Epithelial cell of esophagus (primary cell): ENCODE measurements at regions not wholly inside any gene's neighbourhood (a gene's known extent, or its start where the extent isn't known, plus 50 kb on each side); places are given as distances from the start of the nearest gene placed in this dataset.
"Not testable (repeated sequence)": the region's sequence is repeated elsewhere in the genome, so short reads cannot be mapped to it uniquely, and the experiment has no call there.

Experiments used
- DNase-seq: peaks from one replicate; pipeline ENCODE4 v3.0.0; 2010; ENCODE audit warnings: low read depth
- H3K4me3 ChIP-seq: 2 replicates; pipeline ENCODE4 v1.5.1; 2011; ENCODE audit warnings: mild to moderate bottlenecking, low read length, control low read depth
- CTCF ChIP-seq: IDR thresholded peaks from 2 replicates; pipeline ENCODE4 v1.5.1; 2011; ENCODE audit warnings: low read depth, mild to moderate bottlenecking, low read length, control low read depth, inconsistent platforms; ENCODE audit not compliant: insufficient read depth; ENCODE audit errors: missing control alignments

DNA sequence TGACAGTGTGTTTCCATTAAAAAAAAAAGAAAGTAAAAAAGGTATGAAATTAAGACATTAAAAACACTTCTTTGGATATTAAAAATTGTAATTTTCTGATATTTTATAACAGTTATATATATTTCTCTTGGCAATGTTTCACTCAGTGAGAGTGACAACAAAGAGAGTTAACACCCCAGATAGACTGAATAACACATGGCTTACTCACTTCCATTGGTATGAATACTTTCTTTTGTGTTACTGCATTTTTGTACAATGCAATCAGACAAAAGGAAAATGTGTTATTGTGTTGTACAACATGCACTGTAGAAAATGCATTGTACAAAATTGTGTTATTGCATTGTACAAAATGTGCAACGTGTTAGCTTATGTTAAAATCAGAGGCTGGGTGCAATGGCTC lies 676.6 kb upstream of the AMELY start:
- not testable (repeated sequence) for DNase-seq

GRCh38 chrY:7562541-7562940 lies 651.0 kb upstream of the AMELY start:
- H3K4me3 ChIP-seq = no peak overlapping the region
- peak; percentile 70 for DNase-seq
- no peak for TF ChIP-seq CTCF

More for the DNA sequence above, 676.6 kb upstream of the AMELY start:
- H3K4me3 ChIP-seq = not testable (repeated sequence)

DNA sequence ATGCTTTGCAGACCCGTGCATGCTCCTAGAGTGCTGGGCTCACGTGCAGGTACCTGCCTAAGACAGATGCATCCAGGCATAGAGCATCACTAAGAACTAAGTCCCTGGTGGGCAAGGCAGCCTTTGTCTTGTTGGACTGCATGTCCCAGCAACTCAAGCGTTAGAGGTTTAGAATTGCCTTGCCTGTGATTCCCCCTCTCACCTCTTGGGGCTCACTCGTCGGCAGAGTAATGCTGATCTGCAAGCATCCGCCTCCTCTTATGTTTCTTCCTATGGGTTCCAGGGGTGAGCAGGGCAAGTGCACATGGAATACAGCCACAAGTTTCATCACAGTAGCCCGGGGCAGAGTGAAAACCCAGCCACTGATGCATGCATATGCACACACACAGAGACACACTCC lies 646.1 kb upstream of the AMELY start:
- no peak overlapping the region for H3K4me3 ChIP-seq
- DNase-seq = peak; percentile 39
- TF ChIP-seq CTCF = peak; percentile 54

DNA sequence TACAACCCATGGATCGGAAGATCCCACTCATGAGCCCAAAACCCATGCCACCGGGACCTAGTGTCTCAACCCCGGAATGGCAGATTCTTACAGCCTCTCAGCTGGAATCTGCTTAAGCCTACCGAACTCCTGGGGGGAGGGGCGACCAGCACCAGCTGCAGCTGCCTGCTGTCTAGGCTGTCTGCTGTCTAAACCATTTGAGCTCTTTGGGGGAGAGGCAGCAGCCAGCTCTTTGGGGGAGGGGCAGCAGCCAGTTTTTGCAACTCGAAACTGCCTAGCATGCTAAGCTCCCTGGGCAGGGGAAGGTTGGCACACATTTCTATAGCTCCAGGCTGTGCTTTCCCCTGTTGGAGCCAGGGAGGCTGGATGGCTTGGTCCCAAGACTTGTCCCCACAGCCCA lies 643.5 kb upstream of the AMELY start:
- TF ChIP-seq CTCF = no peak
- H3K4me3 ChIP-seq = no peak overlapping the region

GRCh38 chrY:7545060-7545459 lies 633.5 kb upstream of the AMELY start:
- no peak for TF ChIP-seq CTCF
- no peak overlapping the region for H3K4me3 ChIP-seq
- DNase-seq = no peak

More for the DNA sequence above, 643.5 kb upstream of the AMELY start:
- no peak for DNase-seq

- no peak overlapping the region for H3K4me3 ChIP-seq
- peak; percentile 69 for DNase-seq
- no peak for TF ChIP-seq CTCF
These were observed 632.7 kb upstream of the AMELY start for GRCh38 chrY:7544172-7544770.

DNA sequence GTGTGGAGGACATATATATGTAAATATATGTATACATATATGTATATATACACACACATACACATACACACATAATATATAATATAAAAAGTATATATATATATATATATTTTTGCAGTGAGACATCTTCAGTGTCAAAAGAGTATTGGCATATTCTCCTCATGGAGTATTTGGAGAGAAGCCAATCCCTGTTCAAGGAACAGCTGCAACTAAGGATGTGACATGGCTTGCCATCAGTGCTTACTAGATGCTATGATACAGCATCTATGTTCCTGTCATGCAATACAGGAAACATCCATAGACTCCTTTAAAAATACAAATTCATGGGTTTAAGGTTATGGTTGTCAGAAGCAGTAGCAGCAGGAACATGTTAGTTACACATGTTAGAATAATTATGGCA lies 632.0 kb upstream of the AMELY start:
- TF ChIP-seq CTCF = no peak
- DNase-seq = no peak
- no peak overlapping the region for H3K4me3 ChIP-seq
